HG03045 (cell line): ENCODE measurements at regions not wholly inside any gene's neighbourhood (a gene's known extent, or its start where the extent isn't known, plus 50 kb on each side); places are given as distances from the start of the nearest gene placed in this dataset.
"Not testable (repeated sequence)": the region's sequence is repeated elsewhere in the genome, so short reads cannot be mapped to it uniquely, and the experiment has no call there.

ENCODE experiments used
- ATAC-seq: cut with Tn5 transposase; IDR thresholded peaks from one replicate; pipeline ENCODE4 v1.9.1; 2021; ENCODE audit warnings: mild to moderate bottlenecking, moderate library complexity; ENCODE audit not compliant: unreplicated experiment

- no peak for ATAC-seq
Observed at GRCh38 chr4:66486068-66486467, 815.8 kb upstream of the EPHA5 start.

DNA sequence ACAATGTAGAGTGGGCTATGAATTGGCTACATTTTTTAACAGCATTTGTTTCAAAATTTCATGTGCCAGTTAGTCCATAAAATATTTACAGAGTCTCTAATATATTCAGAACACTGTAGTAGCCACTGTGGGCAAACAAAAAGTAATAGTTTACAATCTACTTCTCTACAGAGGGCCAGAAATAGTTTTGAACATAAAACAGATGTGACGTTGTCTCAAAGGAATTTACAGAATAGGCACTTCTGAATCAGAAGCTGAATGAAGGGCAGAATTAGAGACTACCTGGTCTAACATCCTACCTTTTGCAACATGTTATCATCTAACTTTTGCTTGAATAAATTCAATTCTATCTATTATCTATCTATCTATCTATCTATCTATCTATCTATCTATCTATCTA is 811.9 kb upstream of the EPHA5 start:
- ATAC-seq: no peak

DNA sequence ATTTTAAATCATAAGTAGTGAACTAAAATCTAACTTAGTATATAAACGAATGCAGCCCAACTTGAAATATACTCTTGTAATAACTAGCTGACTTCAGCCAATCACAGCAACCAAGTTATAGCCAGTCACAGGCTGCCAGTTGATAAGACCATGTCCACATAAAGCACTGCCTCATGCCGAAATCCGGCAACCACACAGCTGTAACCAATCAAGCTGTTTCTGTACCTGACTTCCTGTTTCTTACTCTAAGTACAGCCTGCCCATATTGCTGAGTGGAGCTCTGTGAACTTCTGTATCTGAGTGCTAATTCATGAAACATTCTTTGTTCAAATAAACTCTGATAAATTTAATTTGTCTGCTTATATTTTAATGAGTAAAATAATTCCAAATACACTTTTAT is 805.3 kb upstream of the EPHA5 start:
- no peak for ATAC-seq

GRCh38 chr4:66465111-66465510 is 794.8 kb upstream of the EPHA5 start:
- no peak for ATAC-seq

DNA sequence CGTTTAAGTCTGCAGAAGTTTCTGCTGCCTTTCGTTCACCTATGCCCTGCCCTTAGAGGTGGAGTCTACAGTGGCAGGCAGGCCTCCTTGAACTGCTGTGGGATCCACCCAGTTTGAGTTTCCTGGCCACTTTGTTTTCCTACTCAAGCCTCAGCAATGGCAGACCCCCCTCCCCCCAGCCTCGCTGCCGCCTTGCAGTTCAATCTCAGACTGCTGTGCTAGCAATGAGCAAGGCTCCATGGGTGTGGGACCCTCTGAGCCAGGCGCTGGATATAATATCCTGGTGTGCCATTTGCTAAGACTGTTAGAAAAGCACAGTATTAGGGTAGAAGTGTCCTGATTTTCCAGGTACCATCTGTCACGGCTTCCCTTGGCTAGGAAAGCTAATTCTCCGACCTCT is 792.6 kb upstream of the EPHA5 start:
- not testable (repeated sequence) for ATAC-seq

- no peak for ATAC-seq
Observed at GRCh38 chr4:66451741-66452140, 781.5 kb upstream of the EPHA5 start.

DNA sequence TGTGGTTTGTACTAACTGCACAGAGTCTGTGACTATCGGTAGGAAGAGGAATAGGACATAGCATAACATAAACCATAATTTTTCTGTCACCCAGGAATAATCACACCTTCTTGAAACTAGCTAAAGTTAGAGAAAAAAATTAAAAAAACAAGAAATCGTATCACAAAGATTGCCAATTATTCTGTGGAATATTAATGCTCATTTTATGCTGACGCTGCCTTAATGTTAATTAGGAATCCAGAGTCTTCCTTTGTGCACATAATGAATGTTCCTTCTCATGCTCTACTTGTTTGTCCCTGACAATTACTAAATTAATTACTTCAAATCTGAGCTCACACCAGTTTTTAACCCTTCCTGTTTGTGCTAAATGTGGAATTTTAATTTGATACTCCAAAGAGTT is 772.7 kb upstream of the EPHA5 start:
- ATAC-seq: no peak

DNA sequence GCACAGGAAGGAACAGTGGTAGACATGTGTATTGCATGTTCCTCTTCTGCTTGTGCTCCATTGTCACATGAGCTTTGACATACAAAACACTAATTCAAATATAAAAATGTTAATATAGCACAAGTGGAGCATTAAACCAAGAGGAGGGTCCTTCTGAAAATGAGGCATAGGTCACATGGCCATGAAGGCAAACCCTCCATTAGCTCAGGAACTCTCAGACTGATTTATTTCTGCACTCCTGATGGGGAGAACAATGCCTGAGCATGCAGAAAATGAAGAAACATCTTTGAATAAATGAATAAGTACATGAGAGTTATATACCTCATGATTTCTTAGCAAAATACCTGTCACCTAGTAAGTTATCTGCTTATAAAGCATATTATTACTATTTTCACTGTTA is 769.2 kb upstream of the EPHA5 start:
- no peak for ATAC-seq

GRCh38 chr4:66433706-66434105 is 763.4 kb upstream of the EPHA5 start:
- no peak for ATAC-seq

DNA sequence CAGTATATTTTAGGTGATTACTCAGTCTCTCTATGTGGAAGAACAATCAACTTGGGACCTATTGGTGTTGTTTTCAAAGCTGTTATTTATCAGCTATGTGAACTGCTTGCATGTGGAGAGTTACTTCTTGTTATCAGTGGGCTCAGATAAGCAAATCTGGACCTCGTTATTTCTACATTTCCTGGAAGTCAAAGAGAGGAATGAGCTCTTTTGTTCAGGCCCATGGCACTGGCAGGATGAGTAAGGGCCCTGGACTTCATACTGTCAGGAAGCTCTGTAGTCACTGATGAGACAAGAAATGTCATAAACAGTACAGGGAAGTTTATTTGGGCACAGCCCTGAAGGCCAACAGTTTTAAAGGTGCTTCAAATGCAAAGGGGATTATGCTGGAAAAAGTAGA is 760.6 kb upstream of the EPHA5 start:
- no peak for ATAC-seq

DNA sequence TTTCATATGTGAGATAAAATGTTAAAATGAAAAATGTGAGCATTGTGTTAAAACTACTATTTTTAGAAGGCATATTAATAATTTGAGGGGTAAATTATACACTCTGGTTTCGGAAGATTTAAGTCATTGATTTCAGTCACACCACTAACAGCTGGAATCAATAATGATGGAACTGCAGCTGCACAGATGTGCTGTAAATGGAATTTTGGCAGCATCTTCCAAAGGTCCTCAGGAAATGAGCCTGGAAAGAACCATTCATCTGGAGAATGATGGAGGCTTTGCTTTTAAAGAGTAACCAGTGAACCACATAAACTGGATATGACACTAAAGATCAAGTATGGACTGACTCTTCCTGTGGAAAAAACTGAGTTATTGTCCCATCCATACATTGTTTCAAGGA is 759.0 kb upstream of the EPHA5 start:
- ATAC-seq: no peak

- ATAC-seq: no peak
Observed at GRCh38 chr4:66416425-66416824, 746.1 kb upstream of the EPHA5 start.

DNA sequence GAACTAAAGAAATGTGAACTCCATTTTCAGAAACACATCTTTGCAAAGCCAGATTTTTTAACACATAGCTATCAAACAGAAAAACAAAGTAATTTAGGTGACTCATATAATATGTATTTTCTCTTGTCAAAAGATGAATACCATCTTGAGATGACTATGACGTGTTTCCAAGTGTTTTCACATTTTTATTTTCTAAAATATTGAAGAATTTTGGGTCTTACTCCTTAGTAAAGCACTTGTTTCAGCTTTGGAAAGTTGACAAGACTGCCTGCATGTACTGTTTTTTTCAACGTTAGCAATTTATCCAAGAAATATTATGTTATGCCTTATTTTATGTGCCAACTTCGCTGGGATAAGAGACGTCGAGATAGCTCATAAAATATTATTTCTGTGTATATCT is 733.9 kb upstream of the EPHA5 start:
- no peak for ATAC-seq

DNA sequence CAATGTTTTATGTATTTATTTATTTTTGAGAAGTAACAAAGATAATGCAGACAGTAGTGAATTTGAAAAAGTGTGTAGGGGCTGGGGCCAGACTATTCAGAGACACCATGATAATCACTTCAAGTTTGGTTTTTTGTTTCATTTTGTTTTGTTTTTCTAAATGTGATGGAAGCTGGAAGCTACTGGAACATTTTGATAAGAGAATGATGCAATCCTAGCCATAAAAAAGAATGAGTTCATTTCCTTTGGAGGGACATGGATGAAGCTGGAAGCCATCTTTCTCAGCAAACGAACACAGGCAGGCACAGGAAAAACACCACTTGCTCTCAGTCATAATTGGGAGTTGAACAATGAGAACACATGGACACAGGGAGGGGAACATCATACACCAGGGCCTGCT is 706.6 kb upstream of the EPHA5 start:
- ATAC-seq: no peak

DNA sequence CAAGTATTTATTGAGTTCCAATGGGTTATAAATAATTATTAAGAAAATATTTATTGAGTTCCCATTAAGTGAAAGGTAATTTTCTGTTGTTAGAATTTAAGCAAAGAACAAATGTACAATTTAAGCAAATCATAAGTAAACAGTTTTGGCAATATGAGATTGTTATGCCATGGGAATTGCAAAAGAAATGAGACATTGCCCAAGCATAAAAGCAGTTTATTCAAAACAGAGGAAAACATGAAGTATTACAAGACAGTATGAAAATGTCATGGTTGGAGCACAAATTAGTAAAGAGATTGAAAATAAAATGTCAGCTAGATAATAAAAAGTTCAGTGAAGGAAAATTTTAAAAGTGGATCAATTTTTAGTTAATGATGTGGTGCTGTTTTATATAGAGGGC is 706.1 kb upstream of the EPHA5 start:
- no peak for ATAC-seq

GRCh38 chr4:66373268-66373667 is 703.0 kb upstream of the EPHA5 start:
- no peak for ATAC-seq

DNA sequence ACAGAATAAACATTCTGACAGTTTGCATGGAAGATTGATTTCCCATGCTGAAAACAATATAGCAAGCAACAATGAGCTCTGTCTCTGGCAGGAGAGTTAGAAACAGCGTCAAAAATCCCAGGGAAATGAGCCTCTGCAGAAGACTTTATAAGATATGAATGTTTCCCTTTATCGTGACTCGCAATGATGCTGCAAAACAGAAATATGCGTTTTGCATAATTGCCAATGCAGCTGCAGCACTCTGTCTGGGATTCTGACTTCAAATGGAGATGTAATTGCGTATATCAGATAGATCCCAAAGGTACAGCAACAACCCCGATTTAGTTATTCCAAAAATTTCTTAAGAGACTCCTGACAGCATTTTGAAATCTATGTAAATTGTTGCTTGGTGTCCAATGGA is 702.4 kb upstream of the EPHA5 start:
- no peak for ATAC-seq

- no peak for ATAC-seq
Observed at GRCh38 chr4:66367043-66367660, 696.9 kb upstream of the EPHA5 start.

- ATAC-seq: not testable (repeated sequence)
Observed at GRCh38 chr4:66360395-66360794, 690.1 kb upstream of the EPHA5 start.

GRCh38 chr4:66357316-66357715 is 687.0 kb upstream of the EPHA5 start:
- ATAC-seq: no peak

GRCh38 chr4:66355328-66355727 is 685.0 kb upstream of the EPHA5 start:
- no peak for ATAC-seq

GRCh38 chr4:66351761-66352160 is 681.5 kb upstream of the EPHA5 start:
- no peak for ATAC-seq

- no peak for ATAC-seq
Observed at GRCh38 chr4:66340286-66340893, 670.1 kb upstream of the EPHA5 start.
